ENCODE measurements at regions not wholly inside any gene's neighbourhood (a gene's known extent, or its start where the extent isn't known, plus 50 kb on each side); places are given as distances from the start of the nearest gene placed in this dataset.
"Not testable (repeated sequence)": the region's sequence is repeated elsewhere in the genome, so short reads cannot be mapped to it uniquely, and the experiment has no call there.

DNA sequence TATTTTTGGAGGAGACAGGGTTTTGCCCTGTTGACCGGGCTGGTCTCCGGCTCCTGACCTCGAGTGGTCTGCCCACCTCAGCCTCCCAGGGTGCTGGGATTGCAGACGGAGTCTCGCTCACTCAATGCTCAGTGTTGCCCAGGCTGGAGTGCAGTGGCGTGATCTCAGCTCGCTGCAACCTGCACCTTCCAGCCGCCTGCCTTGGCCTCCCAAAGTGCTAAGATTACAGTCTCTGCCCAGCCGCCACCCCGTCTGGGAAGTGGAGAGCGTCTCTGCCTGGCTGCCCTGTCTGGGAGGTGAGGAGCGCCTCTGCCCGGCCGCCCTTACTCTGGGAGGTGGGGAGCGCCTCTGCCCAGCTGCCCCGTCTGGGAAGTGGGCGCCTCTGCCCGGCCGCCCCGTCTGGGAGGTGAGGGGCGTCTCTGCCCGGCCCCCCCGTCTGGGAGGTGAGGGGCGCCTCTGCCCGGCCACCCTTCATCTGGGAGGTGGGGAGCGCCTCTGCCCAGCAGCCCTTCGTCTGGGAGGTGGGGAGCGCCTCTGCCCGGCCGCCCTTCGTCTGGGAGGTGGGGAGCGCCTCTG is 249.8 kb upstream of the USP15 start:
- not testable (repeated sequence) for TF ChIP-seq EZH2 (IDR thresholded peaks at IDR 0.05; ENCODE audit: insufficient read depth, poor library complexity, severe bottlenecking); EZH2phosphoT487 (IDR thresholded peaks at IDR 0.05; ENCODE audit: insufficient read depth, low read depth)
